Right cardiac atrium (tissue), 5 donors: ENCODE measurements at regions not wholly inside any gene's neighbourhood (a gene's known extent, or its start where the extent isn't known, plus 50 kb on each side); places are given as distances from the start of the nearest gene placed in this dataset.

Experiments used
- ATAC-seq, 2 donors: fragments of 200-7000 bp; cut with Tn5 transposase; one replicate each; pipeline versions ENCODE4 v1.8.0 to v1.9.1; 2020; ENCODE audit warnings: moderate library complexity in 2 of 2, mild to moderate bottlenecking in 1 of 2
- DNase-seq, 3 donors: peaks; one replicate each; pipeline ENCODE4 v3.0.0-alpha.2; 2020
- H3K27ac ChIP-seq: one replicate; pipeline ENCODE4 v1.5.1; 2013; ENCODE audit warnings: mild to moderate bottlenecking, low read length, control low read depth, moderate library complexity
- H3K27me3 ChIP-seq: one replicate; pipeline ENCODE4 v1.6.1; 2013; ENCODE audit not compliant: control insufficient read depth, insufficient read depth
- H3K4me1 ChIP-seq: one replicate; pipeline ENCODE4 v1.6.1; 2013; ENCODE audit warnings: low read length; ENCODE audit not compliant: control insufficient read depth, insufficient read depth
- H3K4me3 ChIP-seq: one replicate; pipeline ENCODE4 v1.5.1; 2013; ENCODE audit warnings: low read length, control low read depth
- H3K9me3 ChIP-seq: one replicate; pipeline ENCODE4 v1.6.1; 2013; ENCODE audit warnings: low read length; ENCODE audit not compliant: control insufficient read depth
- WGBS: extraction: QIAGEN DNeasy Blood & Tissue Kit; methylation state at CpG from one replicate; pipeline ENCODE4 v1.1.7; 2013; 5-methylcytosine and 5-hydroxymethylcytosine counted together
- intact Hi-C, 4 donors: fragments of 100-400 bp; cut with DNase I; formaldehyde crosslinking; loops; one replicate each; pipeline versions ENCODE4 v1.11.0 to v1.14.0; 2022 to 2023
- donor health status: healthy with polysubstance abuse.
- donor health status: DM: no; HTN: yes; CAD: no.
- donor health status: DM: no; HTN: no; CAD: no.
- donor health status: DM: no; HTN: yes; CAD: no; lungs with severe emphysema.
- donor health status: DM: yes; HTN: yes; CAD: no.

- DNase-seq, result no peak
- Histone ChIP-seq H3K4me1 (no peaks in the 10 kb centered on the region), H3K27ac (no peak overlapping the region), H3K9me3 (no peaks in the 10 kb centered on the region), H3K27me3 (no peaks in the 10 kb centered on the region), H3K4me3 (no peak overlapping the region)
- no peak for ATAC-seq
- intact Hi-C loops, result no loop called here
- 83% methylated on average over 4 of the region's 4 CpGs for WGBS
Observed at GRCh38 chr1:217205578-217205977, 425.3 kb downstream of the GPATCH2 start.

- no peak for DNase-seq
- Histone ChIP-seq H3K27ac (no peak overlapping the region), H3K4me1 (no peaks in the 10 kb centered on the region), H3K27me3 (no peaks in the 10 kb centered on the region), H3K4me3 (no peak overlapping the region), H3K9me3 (no peaks in the 10 kb centered on the region)
- WGBS, result 48% methylated on average over 1 of the region's 1 CpG
- intact Hi-C loops, result no loop called here
- no peak for ATAC-seq
Observed at GRCh38 chr1:217196616-217197015, 434.3 kb downstream of the GPATCH2 start.

- Histone ChIP-seq H3K9me3 (no peaks in the 10 kb centered on the region), H3K27me3 (no peaks in the 10 kb centered on the region), H3K4me3 (no peak overlapping the region), H3K27ac (no peak overlapping the region), H3K4me1 (no peaks in the 10 kb centered on the region)
- intact Hi-C loops, result no loop called here
- ATAC-seq (no peak), DNase-seq (no peak)
- 76% methylated on average over 3 of the region's 3 CpGs for WGBS
Observed at GRCh38 chr1:217193151-217193550, 437.7 kb downstream of the GPATCH2 start.

- no peak for DNase-seq
- no peak overlapping the region for H3K27ac ChIP-seq
- 58% methylated on average over 2 of the region's 2 CpGs for WGBS
- ATAC-seq, result no peak
- no peaks in the 10 kb centered on the region for H3K4me1 ChIP-seq
- no peaks in the 10 kb centered on the region for H3K27me3 ChIP-seq
- peaks cover 2% of the 10 kb centered on the region for H3K9me3 ChIP-seq
- no peak overlapping the region for H3K4me3 ChIP-seq
- intact Hi-C loops, result no loop called here
Observed at GRCh38 chr1:217191441-217191840, 439.4 kb downstream of the GPATCH2 start.

DNA sequence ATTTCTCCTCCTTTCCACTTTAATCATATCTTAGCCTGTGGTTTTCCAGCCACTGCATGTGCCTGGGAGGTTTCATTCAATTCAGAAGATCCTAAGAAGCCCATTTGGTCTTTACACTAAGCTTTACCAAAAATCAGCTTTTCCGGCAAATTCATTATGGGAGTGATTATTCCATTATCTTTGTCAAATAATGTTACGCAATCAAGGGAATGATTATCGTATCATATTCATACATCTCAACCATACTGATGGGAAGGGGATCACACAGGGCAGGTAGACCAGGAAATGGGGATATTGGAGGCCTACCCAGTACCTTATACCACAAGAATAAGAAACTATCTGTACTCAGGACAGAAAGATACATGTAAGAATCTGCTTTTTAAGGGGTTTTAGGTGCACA is 440.5 kb downstream of the GPATCH2 start:
- peaks cover 2% of the 10 kb centered on the region for H3K9me3 ChIP-seq
- WGBS, result 77% methylated on average over 3 of the region's 3 CpGs
- no peak for ATAC-seq
- intact Hi-C loops, result no loop called here
- H3K4me1 ChIP-seq, result no peaks in the 10 kb centered on the region
- H3K4me3 ChIP-seq, result no peak overlapping the region
- no peak for DNase-seq
- H3K27ac ChIP-seq, result no peak overlapping the region
- H3K27me3 ChIP-seq, result no peaks in the 10 kb centered on the region

- Histone ChIP-seq H3K27me3 (no peaks in the 10 kb centered on the region), H3K27ac (no peak overlapping the region), H3K4me1 (no peaks in the 10 kb centered on the region), H3K4me3 (no peak overlapping the region), H3K9me3 (peaks cover 2% of the 10 kb centered on the region)
- ATAC-seq, result no peak
- intact Hi-C loops, result no loop called here
- DNase-seq, result no peak
- 86% methylated on average over 1 of the region's 1 CpG for WGBS
Observed at GRCh38 chr1:217189362-217189761, 441.5 kb downstream of the GPATCH2 start.

GRCh38 chr1:217188280-217189237 is 442.3 kb downstream of the GPATCH2 start:
- ATAC-seq, result no peak
- no peaks in the 10 kb centered on the region for H3K4me1 ChIP-seq
- peaks cover 2% of the 10 kb centered on the region for H3K9me3 ChIP-seq
- no peaks in the 10 kb centered on the region for H3K27me3 ChIP-seq
- intact Hi-C loops, result no loop called here
- DNase-seq, result no peak
- no peak overlapping the region for H3K27ac ChIP-seq
- WGBS, result 56% methylated on average over 7 of the region's 7 CpGs
- no peak overlapping the region for H3K4me3 ChIP-seq

DNA sequence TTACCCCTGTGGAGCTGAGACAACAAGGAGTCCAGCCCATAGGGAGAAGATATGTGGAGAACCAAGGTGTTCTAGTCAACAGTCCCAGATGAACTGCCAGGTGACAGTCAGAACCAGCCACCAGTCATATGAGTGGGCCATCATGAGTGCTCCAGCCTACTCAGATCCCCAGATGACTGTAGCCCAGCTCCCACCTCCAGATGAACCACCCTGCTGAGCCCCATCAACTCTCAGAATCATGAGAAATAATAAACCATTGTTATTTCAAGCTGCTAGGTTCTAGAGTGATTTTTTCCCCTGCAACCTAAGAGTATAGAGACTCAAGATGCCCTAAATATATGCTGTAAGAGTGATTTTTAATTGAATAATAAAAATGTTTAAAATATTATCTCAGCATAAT is 444.2 kb downstream of the GPATCH2 start:
- Histone ChIP-seq H3K4me1 (no peaks in the 10 kb centered on the region), H3K4me3 (no peak overlapping the region), H3K9me3 (peaks cover 2% of the 10 kb centered on the region), H3K27ac (no peak overlapping the region), H3K27me3 (no peaks in the 10 kb centered on the region)
- no peak for DNase-seq
- no peak for ATAC-seq
- intact Hi-C loops, result no loop called here

DNA sequence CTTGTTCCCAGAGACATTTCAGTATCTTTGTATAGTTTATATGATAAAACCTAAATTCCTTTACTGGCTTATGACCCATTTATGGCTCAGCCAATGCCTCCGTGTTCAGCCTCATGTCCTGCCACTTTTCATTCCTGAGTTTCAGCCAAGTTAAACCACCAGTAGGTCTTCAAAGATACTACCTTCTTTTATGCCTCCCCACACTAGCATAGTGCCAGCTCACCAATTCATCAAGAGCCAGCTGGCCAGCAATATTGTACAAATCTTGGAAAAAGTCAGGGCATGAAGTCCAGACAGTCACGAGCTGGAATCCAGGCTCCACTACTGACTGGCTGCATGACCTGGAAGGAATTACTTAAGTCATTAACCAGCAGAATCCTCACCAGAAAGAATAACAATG is 446.0 kb downstream of the GPATCH2 start:
- no peak for ATAC-seq
- intact Hi-C loops, result no loop called here
- H3K4me1 ChIP-seq, result no peaks in the 10 kb centered on the region
- H3K9me3 ChIP-seq, result peaks cover 2% of the 10 kb centered on the region
- no peak overlapping the region for H3K27ac ChIP-seq
- H3K4me3 ChIP-seq, result no peak overlapping the region
- DNase-seq, result no peak
- no peaks in the 10 kb centered on the region for H3K27me3 ChIP-seq
- 32% methylated on average over 2 of the region's 2 CpGs for WGBS

DNA sequence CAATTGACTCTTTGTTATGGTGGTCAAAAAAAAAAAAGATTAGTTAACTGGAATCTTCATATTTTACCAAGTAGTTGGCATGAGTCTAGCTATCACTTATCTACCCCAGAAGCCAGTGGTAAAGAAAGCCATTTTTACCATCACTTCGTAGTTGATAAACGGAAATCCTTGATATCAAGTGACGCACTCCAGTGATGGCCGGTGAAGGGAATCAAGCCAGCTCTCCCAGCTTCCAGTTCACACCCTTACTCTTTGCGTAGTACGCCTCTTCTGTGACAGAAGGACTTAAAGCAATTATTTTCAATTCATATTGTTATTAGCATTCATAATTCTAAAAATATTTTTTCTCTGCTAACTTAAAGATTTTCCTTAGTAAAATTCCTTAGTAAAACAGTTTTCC is 447.9 kb downstream of the GPATCH2 start:
- Histone ChIP-seq H3K9me3 (peaks cover 2% of the 10 kb centered on the region), H3K4me1 (no peaks in the 10 kb centered on the region), H3K27me3 (no peaks in the 10 kb centered on the region), H3K27ac (no peak overlapping the region), H3K4me3 (no peak overlapping the region)
- WGBS, result 36% methylated on average over 6 of the region's 6 CpGs
- intact Hi-C loops, result no loop called here
- ATAC-seq (peak in 1 of 2 donors; percentile 51), DNase-seq (no peak)

- Histone ChIP-seq H3K27ac (no peak overlapping the region), H3K4me1 (no peaks in the 10 kb centered on the region), H3K9me3 (peaks cover 2% of the 10 kb centered on the region), H3K4me3 (no peak overlapping the region), H3K27me3 (no peaks in the 10 kb centered on the region)
- intact Hi-C loops, result no loop called here
- ATAC-seq (no peak), DNase-seq (no peak)
Observed at GRCh38 chr1:217181756-217182155, 449.1 kb downstream of the GPATCH2 start.
